ENCODE measurements at regions not wholly inside any gene's neighbourhood (a gene's known extent, or its start where the extent isn't known, plus 50 kb on each side); places are given as distances from the start of the nearest gene placed in this dataset.

GRCh38 chr20:52003415-52003814 lies 188.2 kb downstream of the ZFP64 start:
- Histone ChIP-seq H3K4me3 (ENCODE audit: extremely low read depth in 1 of 4, insufficient read depth in 2 of 4, low read depth in 3 of 4, low read length in 4 of 4) (no peak overlapping the region), H4K20me1 (replicated peaks in 1 of 2; ENCODE audit: control insufficient read depth in 1 of 2, insufficient read depth in 2 of 2, low read length in 2 of 2) (no peaks in the 10 kb centered on the region), H3K79me2 (ENCODE audit: control insufficient read depth in 1 of 2, insufficient read depth in 2 of 2, low read length in 2 of 2) (no peaks in the 10 kb centered on the region), H3K23ac (ENCODE audit: insufficient read length) (no peak overlapping the region), H3K36me3 (ENCODE audit: control insufficient read depth in 2 of 4, insufficient read depth in 4 of 4, low read length in 3 of 4) (no peaks in the 10 kb centered on the region), H3K4ac (replicated peaks; ENCODE audit: insufficient read length, low read depth, low read length) (no peak overlapping the region), H3K23me2 (ENCODE audit: low read depth, low read length) (no peaks in the 10 kb centered on the region), H3K79me1 (ENCODE audit: low read depth, low read length) (no peaks in the 10 kb centered on the region), H4K5ac (ENCODE audit: insufficient read length, low read depth, low read length) (no peak overlapping the region), H2BK20ac (ENCODE audit: low read length) (no peak overlapping the region), H2BK12ac (ENCODE audit: low read depth, low read length) (no peak overlapping the region), H4K91ac (replicated peaks; ENCODE audit: insufficient read length, low read length) (no peak overlapping the region), H3K9me3 (ENCODE audit: insufficient read depth in 2 of 2, low read depth in 1 of 2, low read length in 1 of 2) (no peaks in the 10 kb centered on the region), H3K18ac (ENCODE audit: extremely low read depth, low read length) (no peak overlapping the region), H2AFZ (ENCODE audit: low read length) (no peak overlapping the region), H2BK15ac (ENCODE audit: low read length) (no peak overlapping the region), H3K27ac (ENCODE audit: low read depth, low read length) (no peak overlapping the region), H3K4me2 (ENCODE audit: insufficient read depth in 1 of 2, low read depth in 2 of 2, low read length in 2 of 2) (no peak overlapping the region), H3K14ac (ENCODE audit: insufficient read length) (no peak overlapping the region), H3K27me3 (replicated peaks in 1 of 4; ENCODE audit: control insufficient read depth in 3 of 4, extremely low read depth in 1 of 4, insufficient read depth in 3 of 4, low read length in 3 of 4) (no peaks in the 10 kb centered on the region), H2AK5ac (ENCODE audit: low read depth, low read length) (no peak overlapping the region), H3K4me1 (replicated peaks in 1 of 4; ENCODE audit: control insufficient read depth in 3 of 4, insufficient read depth in 4 of 4, low read length in 3 of 4) (peaks cover 4 to 14% (median 11%) of the 10 kb centered on the region in 4 experiments; a peak in 6 of 7 replicates), H4K8ac (ENCODE audit: extremely low read depth, insufficient read depth, low read length) (no peak overlapping the region), H2BK5ac (ENCODE audit: low read depth, low read length) (no peak overlapping the region), H3K9ac (replicated peaks in 1 of 4; ENCODE audit: extremely low read depth in 1 of 4, low read depth in 3 of 4, low read length in 3 of 4) (no peak overlapping the region; a peak in 1 of 7 replicates), H2BK120ac (replicated peaks; ENCODE audit: low read depth, low read length) (no peak overlapping the region), H3K56ac (replicated peaks; ENCODE audit: insufficient read length, low read depth, low read length) (no peak overlapping the region)
- FAIRE-seq (no peak), DNase-seq (ENCODE audit: low read depth in 1 of 2, low spot score in 2 of 2) (no peak)
- POLR2A ChIA-PET (ENCODE audit: partially characterized antibody): no interaction called here
- CTCF ChIA-PET (ENCODE audit: partially characterized antibody): no interaction called here
- 69% methylated on average over 5 of the region's 5 CpGs; no CpG with 5 or more reads in 1 of the 2 experiments for WGBS, 2 experiments (ENCODE audit: extremely low coverage in 1 of 2, insufficient coverage in 1 of 2, insufficient read length in 1 of 2, insufficient replicate concordance in 2 of 2, low coverage in 1 of 2, low lambda C conversion rate in 2 of 2, missing lambda C conversion rate in 1 of 2)
- no peak for TF ChIP-seq TCF12 (IDR thresholded peaks at IDR 0.05; ENCODE audit: low read depth, low read length)
- no peak for TF ChIP-seq POU5F1 (IDR thresholded peaks at IDR 0.05; ENCODE audit: low read depth, low read length)
- TF ChIP-seq GABPA (IDR thresholded peaks at IDR 0.05; ENCODE audit: borderline replicate concordance, insufficient read depth, low read length): no peak
- TF ChIP-seq MAFK (IDR thresholded peaks at IDR 0.05; ENCODE audit: low read depth, low read length): no peak
- TF ChIP-seq SIN3A (conservative IDR thresholded peaks at IDR 0.05 in 1 of 2, IDR thresholded peaks at IDR 0.05 in 1 of 2; ENCODE audit: low read depth in 1 of 2, low read length in 2 of 2): no peak
- no peak for TF ChIP-seq FOSL1 (IDR thresholded peaks at IDR 0.05; ENCODE audit: insufficient read depth, low read depth, low read length)
- no peak for TF ChIP-seq EZH2 (IDR thresholded peaks at IDR 0.05; ENCODE audit: low read depth, low read length, severe bottlenecking)
- no peak for TF ChIP-seq MAX (IDR thresholded peaks at IDR 0.05)
- no peak for TF ChIP-seq TAF1 (IDR thresholded peaks at IDR 0.05; ENCODE audit: low read depth, low read length)
- no peak for TF ChIP-seq HDAC2 (IDR thresholded peaks at IDR 0.05; ENCODE audit: borderline replicate concordance in 1 of 2, low read depth in 2 of 2, low read length in 2 of 2)
- TF ChIP-seq ATF3 (IDR thresholded peaks at IDR 0.05; ENCODE audit: insufficient read depth, low read depth, low read length): no peak
- no peak for TF ChIP-seq ZNF274 (IDR thresholded peaks at IDR 0.05; ENCODE audit: borderline replicate concordance, extremely low read depth, low read length)
- no peak for TF ChIP-seq RAD21 (IDR thresholded peaks at IDR 0.05 in 1 of 2, conservative IDR thresholded peaks at IDR 0.05 in 1 of 2; ENCODE audit: low read depth in 2 of 2, low read length in 2 of 2)
- TF ChIP-seq POLR2A (IDR thresholded peaks at IDR 0.05; ENCODE audit: control extremely low read depth in 1 of 2, low read depth in 2 of 2, low read length in 2 of 2): no peak

Data from H1 (cell line).